ENCODE measurements at regions not wholly inside any gene's neighbourhood (a gene's known extent, or its start where the extent isn't known, plus 50 kb on each side); places are given as distances from the start of the nearest gene placed in this dataset.

- Histone ChIP-seq H3K27me3 (replicated peaks; ENCODE audit: insufficient read depth, low read depth, low read length, poor library complexity) (no peaks in the 10 kb centered on the region), H3K4me1 (ENCODE audit: insufficient read depth, low read length, poor library complexity, severe bottlenecking) (no peaks in the 10 kb centered on the region), H3K27ac (ENCODE audit: low read depth, low read length, poor library complexity, severe bottlenecking) (no peak overlapping the region), H3K9me3 (ENCODE audit: low read depth, low read length, poor library complexity, severe bottlenecking) (no peaks in the 10 kb centered on the region), H3K36me3 (ENCODE audit: insufficient read depth, low read length, poor library complexity, severe bottlenecking) (no peaks in the 10 kb centered on the region), H3K4me3 (ENCODE audit: low read depth, low read length, poor library complexity, severe bottlenecking) (no peak overlapping the region)
- POLR2A ChIA-PET (ENCODE audit: low non-redundant PET): no interaction called here
- no peak for DNase-seq (ENCODE audit: low spot score)
- CTCF ChIA-PET: no interaction called here
- intact Hi-C loops (cut with micrococcal nuclease; ENCODE audit: unreplicated experiment): no loop called here
- no peak for TF ChIP-seq CTCF (conservative IDR thresholded peaks at IDR 0.05; ENCODE audit: low read depth, low read length)
- TF ChIP-seq EZH2 (IDR thresholded peaks at IDR 0.05; ENCODE audit: borderline replicate concordance, low read depth, low read length, poor library complexity, severe bottlenecking): no peak
- BruUV-seq (replicated peaks): no TSS peak
These were observed 141.4 kb upstream of the HABP2 start for GRCh38 chr10:113411456-113411855.

DNA sequence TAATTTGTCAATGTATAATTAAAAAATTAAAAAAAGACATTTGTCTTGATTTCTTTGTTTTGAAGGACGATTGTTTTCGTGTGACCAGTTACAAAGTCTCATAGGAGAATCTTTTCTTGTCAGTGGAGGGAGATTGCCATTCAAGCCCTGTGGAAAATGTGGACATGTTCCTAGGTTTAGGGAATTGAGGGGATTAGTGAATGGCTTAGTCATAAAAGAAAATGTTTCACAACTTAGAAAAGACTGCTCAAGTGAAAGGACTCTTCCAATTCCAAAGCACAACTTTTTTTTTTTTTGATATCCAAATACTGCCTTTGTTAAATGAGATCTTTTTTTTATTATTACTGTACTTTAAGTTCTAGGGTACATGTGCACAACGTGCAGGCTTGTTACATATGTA lies 140.7 kb upstream of the HABP2 start:
- POLR2A ChIA-PET (ENCODE audit: low non-redundant PET): no interaction called here
- intact Hi-C loops (cut with micrococcal nuclease; ENCODE audit: unreplicated experiment): no loop called here
- Histone ChIP-seq H3K4me1 (ENCODE audit: insufficient read depth, low read length, poor library complexity, severe bottlenecking) (no peaks in the 10 kb centered on the region), H3K27ac (ENCODE audit: low read depth, low read length, poor library complexity, severe bottlenecking) (no peak overlapping the region), H3K27me3 (replicated peaks; ENCODE audit: insufficient read depth, low read depth, low read length, poor library complexity) (no peaks in the 10 kb centered on the region), H3K36me3 (ENCODE audit: insufficient read depth, low read length, poor library complexity, severe bottlenecking) (no peaks in the 10 kb centered on the region), H3K4me3 (ENCODE audit: low read depth, low read length, poor library complexity, severe bottlenecking) (no peak overlapping the region), H3K9me3 (ENCODE audit: low read depth, low read length, poor library complexity, severe bottlenecking) (no peaks in the 10 kb centered on the region)
- DNase-seq (ENCODE audit: low spot score): no peak
- TF ChIP-seq EZH2 (IDR thresholded peaks at IDR 0.05; ENCODE audit: borderline replicate concordance, low read depth, low read length, poor library complexity, severe bottlenecking) (no peak), CTCF (conservative IDR thresholded peaks at IDR 0.05; ENCODE audit: low read depth, low read length) (no peak)
- no TSS peak for BruUV-seq (replicated peaks)
- CTCF ChIA-PET: no interaction called here

GRCh38 chr10:113414543-113414942 lies 138.3 kb upstream of the HABP2 start:
- H3K4me3 ChIP-seq (ENCODE audit: low read depth, low read length, poor library complexity, severe bottlenecking): no peak overlapping the region
- TF ChIP-seq CTCF (conservative IDR thresholded peaks at IDR 0.05; ENCODE audit: low read depth, low read length) (no peak), EZH2 (IDR thresholded peaks at IDR 0.05; ENCODE audit: borderline replicate concordance, low read depth, low read length, poor library complexity, severe bottlenecking) (no peak)
- no peaks in the 10 kb centered on the region for H3K27me3 ChIP-seq (replicated peaks; ENCODE audit: insufficient read depth, low read depth, low read length, poor library complexity)
- H3K4me1 ChIP-seq (ENCODE audit: insufficient read depth, low read length, poor library complexity, severe bottlenecking): no peaks in the 10 kb centered on the region
- CTCF ChIA-PET: no interaction called here
- no TSS peak for BruUV-seq (replicated peaks)
- peaks cover 2% of the 10 kb centered on the region for H3K9me3 ChIP-seq (ENCODE audit: low read depth, low read length, poor library complexity, severe bottlenecking)
- DNase-seq (ENCODE audit: low spot score): no peak
- intact Hi-C loops (cut with micrococcal nuclease; ENCODE audit: unreplicated experiment): no loop called here
- H3K36me3 ChIP-seq (ENCODE audit: insufficient read depth, low read length, poor library complexity, severe bottlenecking): no peaks in the 10 kb centered on the region
- POLR2A ChIA-PET (ENCODE audit: low non-redundant PET): no interaction called here
- no peak overlapping the region for H3K27ac ChIP-seq (ENCODE audit: low read depth, low read length, poor library complexity, severe bottlenecking)
